GM23248 (cell line): ENCODE measurements at regions not wholly inside any gene's neighbourhood (a gene's known extent, or its start where the extent isn't known, plus 50 kb on each side); places are given as distances from the start of the nearest gene placed in this dataset.
A peak's percentile ranks its signal among the peaks of the same experiment; 100 is the strongest.

Experiments used
- DNase-seq: peaks from one replicate; pipeline ENCODE4 v3.0.0-alpha.2; 2015
- H2AFZ ChIP-seq: fragments of 200-600 bp; sonication (generic); 2 replicates; pipeline ENCODE4 v1.6.1; 2016; ENCODE audit warnings: antibody characterized with exemption
- H3F3A ChIP-seq: fragments of 200-600 bp; sonication (generic); 2 replicates; pipeline ENCODE4 v1.6.1; 2016; ENCODE audit warnings: mild to moderate bottlenecking, antibody characterized with exemption, mixed run types; ENCODE audit not compliant: insufficient read depth
- H3K27ac ChIP-seq: fragments of 200-600 bp; sonication (generic); 2 replicates; pipeline ENCODE4 v1.5.1; 2016; ENCODE audit warnings: mild to moderate bottlenecking
- H3K27me3 ChIP-seq: fragments of 200-600 bp; sonication (generic); replicated peaks from 2 replicates; pipeline ENCODE4 v1.6.1; 2016; ENCODE audit warnings: mild to moderate bottlenecking; ENCODE audit not compliant: insufficient read depth
- H3K36me3 ChIP-seq: fragments of 200-600 bp; sonication (generic); 2 replicates; pipeline ENCODE4 v1.6.1; 2016; ENCODE audit warnings: low read depth, mild to moderate bottlenecking
- H3K4me1 ChIP-seq: fragments of 200-600 bp; sonication (generic); 2 replicates; pipeline ENCODE4 v1.6.1; 2016; ENCODE audit warnings: mild to moderate bottlenecking; ENCODE audit not compliant: insufficient read depth
- H3K4me2 ChIP-seq: fragments of 200-600 bp; sonication (generic); one replicate; pipeline ENCODE4 v1.6.1; 2016; ENCODE audit warnings: mild to moderate bottlenecking; ENCODE audit not compliant: unreplicated experiment
- H3K4me3 ChIP-seq: fragments of 200-600 bp; sonication (generic); 2 replicates; pipeline ENCODE4 v1.5.1; 2016; ENCODE audit warnings: mild to moderate bottlenecking
- H3K79me2 ChIP-seq: fragments of 200-600 bp; sonication (generic); 2 replicates; pipeline ENCODE4 v1.6.1; 2016; ENCODE audit warnings: mild to moderate bottlenecking; ENCODE audit not compliant: insufficient read depth
- H3K9ac ChIP-seq: fragments of 200-600 bp; sonication (generic); 2 replicates; pipeline ENCODE4 v1.6.1; 2016; ENCODE audit warnings: mild to moderate bottlenecking
- H3K9me2 ChIP-seq: fragments of 200-600 bp; sonication (generic); 2 replicates; pipeline ENCODE4 v1.6.1; 2016; ENCODE audit warnings: mixed run types, mild to moderate bottlenecking, moderate library complexity; ENCODE audit not compliant: insufficient read depth
- H3K9me3 ChIP-seq: fragments of 200-600 bp; sonication (generic); one replicate; pipeline ENCODE4 v1.6.1; 2017; ENCODE audit warnings: low read depth
- H4K20me1 ChIP-seq: fragments of 200-600 bp; sonication (generic); 2 replicates; pipeline ENCODE4 v1.6.0; 2016; ENCODE audit not compliant: insufficient read depth
- EZH2 ChIP-seq: fragments of 200-600 bp; sonication (generic); IDR thresholded peaks from 2 replicates; pipeline ENCODE4 v1.6.1; 2018; ENCODE audit warnings: antibody characterized with exemption, mild to moderate bottlenecking; ENCODE audit not compliant: insufficient read depth, poor library complexity, severe bottlenecking
- EZH2phosphoT487 ChIP-seq: fragments of 200-600 bp; sonication (generic); IDR thresholded peaks from 2 replicates; pipeline ENCODE4 v1.6.1; 2018; ENCODE audit warnings: antibody characterized with exemption, moderate library complexity, mild to moderate bottlenecking, low read depth; ENCODE audit not compliant: insufficient read depth
- WGBS, 2 experiments: methylation state at CpG; one replicate each; pipeline ENCODE4 v1.1.6; 2015 to 2017; ENCODE audit warnings: low lambda C conversion rate in 2 of 2, low coverage in 1 of 2; ENCODE audit errors: missing lambda C conversion rate in 2 of 2; 5-methylcytosine and 5-hydroxymethylcytosine counted together
- in situ Hi-C: fragments of 300-500 bp; cut with MboI; formaldehyde crosslinking; loops from 2 replicates; pipeline ENCODE4 v1.15.0; 2020

GRCh38 chr3:162777118-162777517 is 1280.5 kb downstream of the OTOL1 start:
- no peaks in the 10 kb centered on the region for H4K20me1 ChIP-seq
- H2AFZ ChIP-seq, result 0 out of 2 replicates have a peak overlapping the region, but pooled peaks have one; percentile 8
- no peaks in the 10 kb centered on the region for H3K9me3 ChIP-seq
- no peak overlapping the region for H3K4me3 ChIP-seq
- H3K27me3 ChIP-seq, result no peaks in the 10 kb centered on the region
- H3K9me2 ChIP-seq, result no peaks in the 10 kb centered on the region
- no peak for DNase-seq
- H3K79me2 ChIP-seq, result no peaks in the 10 kb centered on the region
- H3F3A ChIP-seq, result no peaks in the 10 kb centered on the region
- no peak for TF ChIP-seq EZH2phosphoT487
- no peak for TF ChIP-seq EZH2
- H3K27ac ChIP-seq, result no peak overlapping the region
- no peaks in the 10 kb centered on the region for H3K36me3 ChIP-seq
- no peak overlapping the region for H3K4me2 ChIP-seq
- H3K9ac ChIP-seq, result no peak overlapping the region
- in situ Hi-C loops, result no loop called here
- 90 to 92% methylated on average over 1 of the region's 1 CpG for WGBS, 2 experiments
- no peaks in the 10 kb centered on the region for H3K4me1 ChIP-seq

- Histone ChIP-seq H4K20me1 (no peaks in the 10 kb centered on the region), H3F3A (no peaks in the 10 kb centered on the region), H3K4me3 (no peak overlapping the region), H3K4me2 (no peak overlapping the region), H3K9ac (no peak overlapping the region), H3K9me3 (no peaks in the 10 kb centered on the region), H3K79me2 (no peaks in the 10 kb centered on the region), H3K27ac (no peak overlapping the region), H2AFZ (0 out of 2 replicates have a peak overlapping the region, but pooled peaks have one; percentile 3), H3K36me3 (no peaks in the 10 kb centered on the region), H3K27me3 (no peaks in the 10 kb centered on the region), H3K4me1 (no peaks in the 10 kb centered on the region), H3K9me2 (no peaks in the 10 kb centered on the region)
- DNase-seq, result no peak
- TF ChIP-seq EZH2phosphoT487 (no peak), EZH2 (no peak)
- in situ Hi-C loops, result no loop called here
Observed at GRCh38 chr3:162780313-162780712, 1283.7 kb downstream of the OTOL1 start.

GRCh38 chr3:162799910-162800309 is 1303.3 kb downstream of the OTOL1 start:
- H2AFZ ChIP-seq, result no peak overlapping the region
- no peaks in the 10 kb centered on the region for H3K36me3 ChIP-seq
- H3F3A ChIP-seq, result no peaks in the 10 kb centered on the region
- in situ Hi-C loops, result loop anchor here (25.0 kb wide), 1 partner anchor 1238 kb away; no protein-coding TSS in a partner anchor
- no peak overlapping the region for H3K9ac ChIP-seq
- H3K9me2 ChIP-seq, result no peaks in the 10 kb centered on the region
- no peaks in the 10 kb centered on the region for H3K9me3 ChIP-seq
- no peak overlapping the region for H3K27ac ChIP-seq
- no peaks in the 10 kb centered on the region for H3K27me3 ChIP-seq
- H3K4me2 ChIP-seq, result no peak overlapping the region
- H3K4me3 ChIP-seq, result no peak overlapping the region
- DNase-seq, result peak; percentile 53
- 45 to 49% methylated on average over 2 of the region's 2 CpGs for WGBS, 2 experiments
- no peaks in the 10 kb centered on the region for H3K4me1 ChIP-seq
- no peaks in the 10 kb centered on the region for H4K20me1 ChIP-seq
- no peaks in the 10 kb centered on the region for H3K79me2 ChIP-seq
- no peak for TF ChIP-seq EZH2
- no peak for TF ChIP-seq EZH2phosphoT487

- H2AFZ ChIP-seq, result no peak overlapping the region
- no peaks in the 10 kb centered on the region for H3F3A ChIP-seq
- WGBS, 2 experiments, result 60 to 77% methylated on average over 4 of the region's 4 CpGs
- H3K9me2 ChIP-seq, result no peaks in the 10 kb centered on the region
- no peak overlapping the region for H3K4me3 ChIP-seq
- no peaks in the 10 kb centered on the region for H3K79me2 ChIP-seq
- TF ChIP-seq EZH2 (no peak), EZH2phosphoT487 (no peak)
- H3K27ac ChIP-seq, result no peak overlapping the region
- H3K4me1 ChIP-seq, result no peaks in the 10 kb centered on the region
- no peak overlapping the region for H3K4me2 ChIP-seq
- in situ Hi-C loops, result loop anchor here (25.0 kb wide), 1 partner anchor 1240 kb away; no protein-coding TSS in a partner anchor
- no peaks in the 10 kb centered on the region for H3K36me3 ChIP-seq
- H3K27me3 ChIP-seq, result no peaks in the 10 kb centered on the region
- no peaks in the 10 kb centered on the region for H3K9me3 ChIP-seq
- no peak for DNase-seq
- H4K20me1 ChIP-seq, result no peaks in the 10 kb centered on the region
- H3K9ac ChIP-seq, result no peak overlapping the region
Observed at GRCh38 chr3:162802228-162802965, 1305.8 kb downstream of the OTOL1 start.
